Retina (tissue), 1 donor: ENCODE measurements at regions not wholly inside any gene's neighbourhood (a gene's known extent, or its start where the extent isn't known, plus 50 kb on each side); places are given as distances from the start of the nearest gene placed in this dataset.
A peak's percentile ranks its signal among the peaks of the same experiment; 100 is the strongest.
"Not testable (repeated sequence)": the region's sequence is repeated elsewhere in the genome, so short reads cannot be mapped to it uniquely, and the experiment has no call there.

Experiments
- DNase-seq: peaks from one replicate; pipeline ENCODE4 v3.0.0-alpha.2; 2016

- not testable (repeated sequence) for DNase-seq
Observed at GRCh38 chr14:19267636-19268035, 166.5 kb downstream of the POTEG start.

GRCh38 chr14:19268047-19268627, 166.0 kb downstream of the POTEG start:
- not testable (repeated sequence) for DNase-seq

DNA sequence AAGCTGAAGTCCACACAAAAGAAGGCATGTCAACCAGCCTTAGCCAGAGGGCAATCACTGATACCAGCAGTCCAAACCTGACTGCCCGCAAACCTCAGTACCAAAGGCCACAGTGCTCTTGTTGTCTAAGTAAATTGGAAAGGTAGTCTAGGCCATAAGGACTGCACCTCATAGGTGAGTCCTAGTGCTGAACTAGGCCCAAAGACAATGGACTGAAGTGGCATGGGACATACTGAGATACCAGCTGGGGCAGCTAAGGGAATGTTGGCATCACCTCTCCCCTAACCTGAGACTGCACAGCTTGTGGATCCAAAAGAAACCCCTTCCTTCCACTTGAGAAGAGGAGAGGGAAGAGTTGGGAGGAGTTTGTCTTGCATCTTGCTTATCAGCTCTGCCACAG, 161.9 kb downstream of the POTEG start:
- not testable (repeated sequence) for DNase-seq

DNA sequence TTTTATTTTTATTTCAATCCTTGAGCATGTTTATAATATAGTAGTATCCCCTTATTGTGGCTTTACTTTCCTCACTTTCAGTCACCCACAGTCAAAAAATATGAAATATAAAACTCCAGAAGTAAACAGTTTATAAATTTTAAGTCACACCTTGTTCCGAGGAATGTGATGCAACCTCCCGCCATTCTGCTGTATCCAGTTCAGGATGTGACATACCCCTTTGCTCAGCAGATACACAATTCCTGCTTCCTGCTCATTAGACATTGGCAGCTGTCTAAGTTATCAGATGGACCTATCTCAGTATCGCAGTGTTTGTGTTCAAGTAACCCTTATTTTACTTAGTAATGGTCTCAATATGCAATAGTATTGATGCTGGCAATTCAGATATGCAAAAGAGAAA, 144.5 kb downstream of the POTEG start:
- DNase-seq = not testable (repeated sequence)

DNA sequence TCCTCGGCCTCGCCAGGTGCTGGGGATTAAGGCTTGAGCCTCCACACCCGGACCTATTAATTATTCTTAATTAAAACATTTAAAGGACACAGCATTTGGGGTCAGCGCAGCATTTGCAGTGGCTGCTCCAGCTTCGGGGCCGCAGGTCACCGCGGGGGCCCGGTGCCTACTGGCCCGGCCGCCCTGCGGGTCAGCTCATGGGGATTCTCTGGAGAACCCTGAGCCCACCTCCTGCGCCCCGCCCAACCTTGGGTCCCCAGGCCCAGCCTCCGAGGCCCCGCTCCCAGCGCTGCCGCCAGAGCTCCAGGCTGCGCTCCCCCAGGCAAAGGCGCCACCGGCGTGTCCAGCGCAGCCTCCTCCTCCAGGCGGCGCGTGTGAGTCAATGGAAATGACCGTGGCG, 133.9 kb downstream of the POTEG start:
- not testable (repeated sequence) for DNase-seq

DNA sequence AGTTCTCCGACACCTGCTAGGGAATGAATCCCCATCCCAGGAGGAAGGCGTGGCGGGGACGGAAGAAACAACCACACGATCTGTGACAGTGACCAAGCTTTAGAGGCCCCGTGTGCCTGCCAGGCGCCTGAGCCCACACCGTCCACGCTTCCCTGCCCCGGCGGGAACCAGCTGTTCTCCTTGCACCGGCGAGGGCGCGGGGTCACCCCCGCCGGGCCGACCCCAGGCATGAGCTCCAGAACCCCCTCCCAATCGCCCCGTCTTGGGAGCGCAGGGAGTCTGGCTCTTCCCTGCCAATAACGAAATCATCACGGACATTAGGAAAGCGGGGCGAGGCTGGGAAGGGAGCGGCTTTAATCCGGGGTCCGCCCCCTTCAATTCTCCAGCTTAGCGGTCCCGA, 133.3 kb downstream of the POTEG start:
- DNase-seq = not testable (repeated sequence)

DNA sequence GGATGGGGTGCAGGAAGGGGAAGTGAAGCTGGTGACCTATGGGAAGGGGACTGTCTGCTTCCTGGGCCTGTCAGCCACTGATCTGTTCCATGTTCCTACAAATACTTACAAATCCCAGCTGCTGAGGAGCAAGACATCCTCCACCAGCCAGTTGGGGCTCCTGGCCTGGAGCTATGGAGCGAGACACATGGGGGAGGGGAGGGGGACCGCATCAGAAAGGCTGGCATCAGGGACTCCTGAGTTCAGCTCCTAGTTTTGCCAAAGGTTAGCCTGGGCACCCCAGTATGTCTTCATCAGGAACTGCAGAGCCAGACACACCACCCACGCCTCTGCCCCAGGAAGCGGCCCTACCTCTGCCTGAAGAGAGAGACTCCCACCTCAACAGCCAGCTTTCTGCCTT, 130.3 kb downstream of the POTEG start:
- DNase-seq = not testable (repeated sequence)

DNA sequence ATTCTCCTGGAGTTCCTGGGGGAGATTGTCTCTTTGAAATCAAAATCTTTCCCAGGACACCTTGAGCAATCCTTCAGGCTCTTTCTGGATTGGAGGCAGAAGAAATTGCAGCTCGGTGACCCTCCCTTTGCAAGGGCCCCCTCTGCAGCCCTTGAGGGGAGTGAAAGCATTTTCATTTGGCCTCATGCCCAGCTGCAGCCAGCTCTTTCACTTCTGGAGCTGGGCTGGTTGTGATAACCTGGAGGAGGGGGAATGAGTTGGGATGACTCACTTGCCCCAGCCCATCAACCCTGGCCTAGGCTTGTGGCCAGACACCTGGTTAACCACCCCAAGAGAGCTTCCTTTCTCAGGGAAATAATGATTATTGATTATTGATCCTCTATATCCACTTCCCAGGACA, 129.7 kb downstream of the POTEG start:
- DNase-seq = not testable (repeated sequence)

DNA sequence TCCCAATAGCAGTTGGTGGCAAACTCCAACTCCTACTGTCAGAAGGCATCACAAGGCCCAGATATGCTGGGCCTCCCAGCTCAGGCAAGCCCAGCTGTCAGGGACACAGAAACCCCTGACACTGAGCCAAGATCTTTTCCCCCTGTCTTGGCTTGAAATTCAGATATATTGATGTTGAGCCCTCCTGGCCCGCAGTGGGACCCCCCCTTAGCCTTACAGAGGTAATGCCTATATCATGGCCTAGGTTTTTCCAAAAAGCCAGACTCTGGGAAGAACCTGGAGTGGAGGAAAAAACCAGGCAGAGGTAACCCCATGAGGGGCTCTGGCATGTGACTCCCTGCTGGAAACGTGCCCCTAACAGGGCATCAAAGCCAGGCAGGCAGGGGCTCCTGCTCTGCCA, 129.2 kb downstream of the POTEG start:
- not testable (repeated sequence) for DNase-seq

- not testable (repeated sequence) for DNase-seq
Observed at GRCh38 chr14:19305776-19306175, 128.4 kb downstream of the POTEG start.

GRCh38 chr14:19306405-19306804, 127.7 kb downstream of the POTEG start:
- DNase-seq = not testable (repeated sequence)

- not testable (repeated sequence) for DNase-seq
Observed at GRCh38 chr14:19311023-19311422, 123.1 kb downstream of the POTEG start.

GRCh38 chr14:19330678-19331077, 103.5 kb downstream of the POTEG start:
- not testable (repeated sequence) for DNase-seq

GRCh38 chr14:19337232-19338059, 96.7 kb downstream of the POTEG start:
- DNase-seq = not testable (repeated sequence)

- not testable (repeated sequence) for DNase-seq
Observed at GRCh38 chr14:19338060-19338372, 96.1 kb downstream of the POTEG start.

DNA sequence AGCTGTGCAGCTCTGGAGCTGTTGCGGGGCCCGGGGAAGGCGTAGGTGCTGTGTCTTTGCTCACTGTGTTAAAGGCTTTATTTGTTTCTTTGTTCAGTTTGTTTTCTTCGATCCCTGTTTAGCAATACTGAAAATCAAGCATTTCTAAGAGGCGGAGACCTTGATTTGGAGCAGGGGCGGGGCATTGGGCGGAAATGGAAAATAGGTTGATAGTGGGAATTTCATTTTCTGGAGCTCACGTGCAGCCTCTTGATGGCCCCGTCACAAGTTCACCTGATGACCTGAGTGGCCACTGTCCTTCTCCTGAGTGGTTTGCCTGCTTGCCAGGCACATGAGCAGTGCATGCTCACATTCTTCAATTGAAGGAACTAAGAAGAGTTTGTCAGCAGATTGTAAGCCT, 93.2 kb downstream of the POTEG start:
- DNase-seq = not testable (repeated sequence)

- DNase-seq = not testable (repeated sequence)
Observed at GRCh38 chr14:19341627-19342026, 92.5 kb downstream of the POTEG start.

GRCh38 chr14:19344261-19344660, 89.9 kb downstream of the POTEG start:
- not testable (repeated sequence) for DNase-seq

DNA sequence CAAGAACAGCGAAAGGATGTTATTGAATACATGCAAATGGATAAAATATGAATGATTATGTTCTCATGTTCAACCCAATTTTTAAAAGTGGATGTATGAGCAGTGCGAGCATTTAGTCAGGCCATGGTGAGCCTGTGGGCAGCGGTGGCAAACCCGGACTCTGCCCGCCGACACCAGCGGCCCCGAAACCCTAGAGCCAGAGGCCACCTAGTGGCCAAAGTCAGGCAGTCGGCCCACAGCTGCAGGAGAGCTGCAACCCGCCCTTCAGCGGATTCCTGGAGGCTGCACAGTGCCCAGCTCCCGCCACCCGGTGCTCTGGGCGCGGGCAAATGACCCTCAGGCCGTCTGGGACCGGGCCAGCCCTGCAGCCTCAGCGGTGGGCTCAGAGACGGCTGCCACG, 89.5 kb downstream of the POTEG start:
- DNase-seq = not testable (repeated sequence)

GRCh38 chr14:19345298-19345911, 88.7 kb downstream of the POTEG start:
- not testable (repeated sequence) for DNase-seq

GRCh38 chr14:19346074-19346480, 88.1 kb downstream of the POTEG start:
- peak; percentile 0 for DNase-seq

GRCh38 chr14:19346636-19347035, 87.5 kb downstream of the POTEG start:
- not testable (repeated sequence) for DNase-seq

GRCh38 chr14:19347112-19347511, 87.0 kb downstream of the POTEG start:
- DNase-seq = not testable (repeated sequence)
